GM23338 (cell line): ENCODE measurements at regions not wholly inside any gene's neighbourhood (a gene's known extent, or its start where the extent isn't known, plus 50 kb on each side); places are given as distances from the start of the nearest gene placed in this dataset.

Experiments used
- ATAC-seq: fragments of 200-7000 bp; cut with Tn5 transposase; 3 replicates; pipeline ENCODE4 v1.9.1; 2020
- DNase-seq: peaks from one replicate; pipeline ENCODE4 v3.0.0-alpha.2; 2015; ENCODE audit warnings: low spot score
- H2AFZ ChIP-seq: fragments of 200-600 bp; sonication (generic); 2 replicates; pipeline ENCODE4 v1.8.0; 2016; ENCODE audit warnings: antibody characterized with exemption, mild to moderate bottlenecking, moderate library complexity
- H3F3A ChIP-seq: fragments of 200-600 bp; sonication (generic); replicated peaks from 2 replicates; pipeline ENCODE4 v1.8.0; 2017; ENCODE audit warnings: antibody characterized with exemption, mixed run types, low read depth
- H3K27ac ChIP-seq: fragments of 200-600 bp; sonication (generic); 2 replicates; pipeline ENCODE4 v1.6.1; 2016; ENCODE audit warnings: low read depth
- H3K27me3 ChIP-seq: fragments of 200-600 bp; sonication (generic); 2 replicates; pipeline ENCODE4 v1.8.0; 2016; ENCODE audit warnings: mild to moderate bottlenecking, mixed run types, moderate library complexity; ENCODE audit not compliant: insufficient read depth
- H3K36me3 ChIP-seq: fragments of 200-600 bp; sonication (generic); 2 replicates; pipeline ENCODE4 v1.8.0; 2016; ENCODE audit warnings: mild to moderate bottlenecking; ENCODE audit not compliant: insufficient read depth
- H3K4me1 ChIP-seq: fragments of 200-600 bp; sonication (generic); 2 replicates; pipeline ENCODE4 v1.8.0; 2016; ENCODE audit warnings: mild to moderate bottlenecking, moderate library complexity; ENCODE audit not compliant: insufficient read depth
- H3K4me2 ChIP-seq: fragments of 200-600 bp; sonication (generic); 2 replicates; pipeline ENCODE4 v1.7.1; 2017; ENCODE audit warnings: mixed run types
- H3K4me3 ChIP-seq: fragments of 200-600 bp; sonication (generic); 2 replicates; pipeline ENCODE4 v1.6.1; 2016; ENCODE audit warnings: mixed run types
- H3K79me2 ChIP-seq: fragments of 200-600 bp; sonication (generic); replicated peaks from 2 replicates; pipeline ENCODE4 v1.8.0; 2017; ENCODE audit warnings: mild to moderate bottlenecking; ENCODE audit not compliant: insufficient read depth
- H3K9me2 ChIP-seq: fragments of 200-600 bp; sonication (generic); 2 replicates; pipeline ENCODE4 v1.8.0; 2017; ENCODE audit not compliant: insufficient read depth
- H4K20me1 ChIP-seq: fragments of 200-600 bp; sonication (generic); replicated peaks from 2 replicates; pipeline ENCODE4 v1.8.0; 2017; ENCODE audit warnings: mild to moderate bottlenecking; ENCODE audit not compliant: insufficient read depth
- H3K27ac Mint-ChIP-seq: 2 replicates; pipeline ENCODE4 v1.8.0; 2020; ENCODE audit warnings: inconsistent platforms, mild to moderate bottlenecking, moderate library complexity, mixed read lengths
- H3K27me3 Mint-ChIP-seq: 3 replicates; pipeline ENCODE4 v1.8.0; 2022; ENCODE audit warnings: low read depth, mild to moderate bottlenecking, moderate library complexity, mixed read lengths, inconsistent platforms; ENCODE audit not compliant: insufficient read depth, poor library complexity
- H3K36me3 Mint-ChIP-seq: 3 replicates; pipeline ENCODE4 v1.8.0; 2021; ENCODE audit warnings: low read depth, mild to moderate bottlenecking, inconsistent platforms, moderate library complexity, mixed read lengths
- H3K4me1 Mint-ChIP-seq: 3 replicates; pipeline ENCODE4 v1.8.0; 2020; ENCODE audit warnings: mild to moderate bottlenecking, inconsistent platforms, mixed read lengths
- H3K4me3 Mint-ChIP-seq: 3 replicates; pipeline ENCODE4 v1.8.0; 2021; ENCODE audit warnings: moderate library complexity, mild to moderate bottlenecking, inconsistent platforms, mixed read lengths
- H3K9me3 Mint-ChIP-seq: 3 replicates; pipeline ENCODE4 v1.8.0; 2020; ENCODE audit warnings: moderate library complexity, mild to moderate bottlenecking, inconsistent platforms, mixed read lengths
- CREB1 ChIP-seq: fragments of 250-450 bp; sonication (Bioruptor Pico); IDR thresholded peaks from 2 replicates; pipeline ENCODE4 v1.5.0; 2020; ENCODE audit warnings: low read depth, mild to moderate bottlenecking, moderate library complexity
- CTCF ChIP-seq, 2 experiments: fragments of 200-600 bp in 1 of 2; sonication (generic) in 1 of 2; conservative IDR thresholded peaks; 2 replicates each; pipeline versions ENCODE4 v1.5.1 to v1.6.1; 2016 to 2017; ENCODE audit warnings: antibody characterized with exemption in 2 of 2, low read depth in 2 of 2, mild to moderate bottlenecking in 2 of 2, moderate library complexity in 1 of 2
- ETS1 ChIP-seq: IDR thresholded peaks from 2 replicates; pipeline ENCODE4 v1.6.1; 2016; ENCODE audit warnings: antibody characterized with exemption
- EZH2 ChIP-seq: fragments of 200-600 bp; sonication (generic); IDR thresholded peaks from one replicate; pipeline ENCODE4 v1.8.0; 2017; ENCODE audit warnings: antibody characterized with exemption, mild to moderate bottlenecking, low read depth; ENCODE audit not compliant: unreplicated experiment
- JUNB ChIP-seq: IDR thresholded peaks from one replicate; pipeline ENCODE4 v1.6.1; 2016; ENCODE audit warnings: antibody characterized with exemption; ENCODE audit not compliant: unreplicated experiment
- POLR2AphosphoS5 ChIP-seq: IDR thresholded peaks from 2 replicates; pipeline ENCODE4 v1.6.1; 2016; ENCODE audit warnings: antibody characterized with exemption, low read depth
- ZNF114 ChIP-seq: fragments of 250-450 bp; sonication (Bioruptor Pico); IDR thresholded peaks from 2 replicates; pipeline ENCODE4 v1.5.0; 2020; ENCODE audit warnings: mild to moderate bottlenecking, moderate library complexity
- ZNF462 ChIP-seq: fragments of 250-450 bp; sonication (Bioruptor Pico); IDR thresholded peaks from 2 replicates; pipeline ENCODE4 v1.5.0; 2020; ENCODE audit warnings: mild to moderate bottlenecking, moderate library complexity
- TF ChIP-seq, protein P1 (sequence below): IDR thresholded peaks from one replicate; pipeline ENCODE4 v1.6.1; 2018; ENCODE audit warnings: antibody characterized with exemption; ENCODE audit not compliant: unreplicated experiment

GRCh38 chr21:38077569-38077968 is 161.3 kb upstream of the KCNJ6 start:
- Histone ChIP-seq H3K79me2 (no peaks in the 10 kb centered on the region), H3K36me3 (no peaks in the 10 kb centered on the region), H4K20me1 (no peaks in the 10 kb centered on the region), H3K4me1 (no peaks in the 10 kb centered on the region), H3K27ac (no peak overlapping the region), H3K9me2 (0 out of 2 replicates have a peak, but pooled peaks cover 1% of the 10 kb centered on the region), H3K27me3 (no peaks in the 10 kb centered on the region), H3K4me2 (no peak overlapping the region), H3K4me3 (no peak overlapping the region), H3F3A (no peaks in the 10 kb centered on the region), H2AFZ (no peak overlapping the region)
- Mint-ChIP-seq H3K36me3 (no peaks in the 10 kb centered on the region; the same call in 2 of the 3 replicates), H3K4me3 (no peak overlapping the region), H3K27ac (no peak overlapping the region), H3K9me3 (peaks cover 9% of the 10 kb centered on the region), H3K4me1 (peaks cover 10% of the 10 kb centered on the region; the same call in 2 of the 3 replicates), H3K27me3 (no peaks in the 10 kb centered on the region)
- TF ChIP-seq CREB1 (CRISPR knock-in tag) (no peak), ZNF114 (CRISPR knock-in tag) (no peak), POLR2AphosphoS5 (no peak), EZH2 (no peak), CTCF (conservative IDR thresholded peaks at IDR 0.05; ENCODE audit: low read depth in 2 of 2) (no peak), JUNB (no peak), ZNF462 (CRISPR knock-in tag) (no peak), ETS1 (no peak)
- TF ChIP-seq, protein P1, sequence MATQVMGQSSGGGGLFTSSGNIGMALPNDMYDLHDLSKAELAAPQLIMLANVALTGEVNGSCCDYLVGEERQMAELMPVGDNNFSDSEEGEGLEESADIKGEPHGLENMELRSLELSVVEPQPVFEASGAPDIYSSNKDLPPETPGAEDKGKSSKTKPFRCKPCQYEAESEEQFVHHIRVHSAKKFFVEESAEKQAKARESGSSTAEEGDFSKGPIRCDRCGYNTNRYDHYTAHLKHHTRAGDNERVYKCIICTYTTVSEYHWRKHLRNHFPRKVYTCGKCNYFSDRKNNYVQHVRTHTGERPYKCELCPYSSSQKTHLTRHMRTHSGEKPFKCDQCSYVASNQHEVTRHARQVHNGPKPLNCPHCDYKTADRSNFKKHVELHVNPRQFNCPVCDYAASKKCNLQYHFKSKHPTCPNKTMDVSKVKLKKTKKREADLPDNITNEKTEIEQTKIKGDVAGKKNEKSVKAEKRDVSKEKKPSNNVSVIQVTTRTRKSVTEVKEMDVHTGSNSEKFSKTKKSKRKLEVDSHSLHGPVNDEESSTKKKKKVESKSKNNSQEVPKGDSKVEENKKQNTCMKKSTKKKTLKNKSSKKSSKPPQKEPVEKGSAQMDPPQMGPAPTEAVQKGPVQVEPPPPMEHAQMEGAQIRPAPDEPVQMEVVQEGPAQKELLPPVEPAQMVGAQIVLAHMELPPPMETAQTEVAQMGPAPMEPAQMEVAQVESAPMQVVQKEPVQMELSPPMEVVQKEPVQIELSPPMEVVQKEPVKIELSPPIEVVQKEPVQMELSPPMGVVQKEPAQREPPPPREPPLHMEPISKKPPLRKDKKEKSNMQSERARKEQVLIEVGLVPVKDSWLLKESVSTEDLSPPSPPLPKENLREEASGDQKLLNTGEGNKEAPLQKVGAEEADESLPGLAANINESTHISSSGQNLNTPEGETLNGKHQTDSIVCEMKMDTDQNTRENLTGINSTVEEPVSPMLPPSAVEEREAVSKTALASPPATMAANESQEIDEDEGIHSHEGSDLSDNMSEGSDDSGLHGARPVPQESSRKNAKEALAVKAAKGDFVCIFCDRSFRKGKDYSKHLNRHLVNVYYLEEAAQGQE, result no peak
- DNase-seq (no peak), ATAC-seq (no peak)
